Osteoblast (primary cell): ENCODE measurements at regions not wholly inside any gene's neighbourhood (a gene's known extent, or its start where the extent isn't known, plus 50 kb on each side); places are given as distances from the start of the nearest gene placed in this dataset.
A peak's percentile ranks its signal among the peaks of the same experiment; 100 is the strongest.

Source experiments
- DNase-seq: peaks from one replicate; pipeline ENCODE4 v3.0.0; 2011; ENCODE audit warnings: low spot score, mixed read lengths; ENCODE audit not compliant: insufficient read length; ENCODE audit errors: missing footprints
- H2AFZ ChIP-seq: 2 replicates; pipeline ENCODE4 v1.6.0; 2011; ENCODE audit warnings: mild to moderate bottlenecking, low read length
- H3K27ac ChIP-seq: 2 replicates; pipeline ENCODE4 v1.5.1; 2011; ENCODE audit warnings: mild to moderate bottlenecking, low read depth, low read length, moderate library complexity
- H3K27me3 ChIP-seq: 2 replicates; pipeline ENCODE4 v1.6.0; 2012; ENCODE audit warnings: mild to moderate bottlenecking, control low read depth, inconsistent platforms, low read length, moderate library complexity; ENCODE audit not compliant: insufficient read depth
- H3K36me3 ChIP-seq: 2 replicates; pipeline ENCODE4 v1.5.1; 2011; ENCODE audit warnings: mild to moderate bottlenecking, low read length, control low read depth, moderate library complexity; ENCODE audit not compliant: insufficient read depth
- H3K4me1 ChIP-seq: 2 replicates; pipeline ENCODE4 v1.5.1; 2011; ENCODE audit warnings: mild to moderate bottlenecking, low read length, control low read depth, moderate library complexity; ENCODE audit not compliant: insufficient read depth
- H3K4me2 ChIP-seq: 2 replicates; pipeline ENCODE4 v1.6.0; 2011; ENCODE audit warnings: mild to moderate bottlenecking, low read length; ENCODE audit not compliant: insufficient read depth
- H3K4me3 ChIP-seq: fragments of 200-600 bp; sonication (generic); 3 replicates; pipeline ENCODE4 v1.5.1; 2012; ENCODE audit warnings: mild to moderate bottlenecking, low read length, inconsistent platforms; ENCODE audit not compliant: insufficient read depth
- H3K79me2 ChIP-seq: 2 replicates; pipeline ENCODE4 v1.6.0; 2012; ENCODE audit warnings: mild to moderate bottlenecking, low read length, control low read depth, inconsistent platforms; ENCODE audit not compliant: insufficient read depth
- H3K9me3 ChIP-seq: 2 replicates; pipeline ENCODE4 v1.5.1; 2011; ENCODE audit warnings: low read depth, low read length, control low read depth
- H4K20me1 ChIP-seq: 2 replicates; pipeline ENCODE4 v1.6.0; 2012; ENCODE audit warnings: mild to moderate bottlenecking, low read length, control low read depth; ENCODE audit not compliant: insufficient read depth
- CTCF ChIP-seq: IDR thresholded peaks from 2 replicates; pipeline ENCODE4 v1.5.1; 2011; ENCODE audit warnings: mild to moderate bottlenecking, low read depth, low read length, moderate library complexity; ENCODE audit errors: extremely low read depth

- Histone ChIP-seq H3K36me3 (no peaks in the 10 kb centered on the region), H3K27me3 (no peaks in the 10 kb centered on the region), H3K4me1 (no peaks in the 10 kb centered on the region), H3K9me3 (no peaks in the 10 kb centered on the region), H3K79me2 (no peaks in the 10 kb centered on the region), H4K20me1 (no peaks in the 10 kb centered on the region), H3K27ac (no peak overlapping the region), H3K4me3 (no peak overlapping the region), H2AFZ (no peak overlapping the region), H3K4me2 (no peak overlapping the region)
- no peak for TF ChIP-seq CTCF
- peak; percentile 62 for DNase-seq
Measured at GRCh38 chr14:105903971-105904370, 377.6 kb downstream of the TMEM121 start.

DNA sequence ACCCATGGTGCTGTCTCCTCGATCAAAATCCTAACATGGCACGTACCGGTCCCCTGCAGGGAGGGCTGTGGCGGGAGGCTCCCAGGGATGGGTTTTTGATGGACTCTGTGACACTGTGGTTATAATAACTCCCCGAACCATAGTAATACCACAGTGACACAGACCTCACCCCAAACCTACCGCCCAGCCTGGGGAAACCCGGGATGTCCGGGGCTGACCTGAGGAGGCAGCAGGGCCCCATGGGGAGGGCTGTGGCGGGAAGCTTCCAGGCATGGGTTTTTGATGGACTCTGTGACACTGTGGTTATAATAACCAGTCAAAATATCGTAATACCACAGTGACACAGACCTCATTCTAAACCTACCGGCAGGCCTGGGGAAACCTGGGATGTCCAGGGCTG is 378.0 kb downstream of the TMEM121 start:
- Histone ChIP-seq H3K4me2 (no peak overlapping the region), H3K79me2 (no peaks in the 10 kb centered on the region), H3K27me3 (no peaks in the 10 kb centered on the region), H3K36me3 (no peaks in the 10 kb centered on the region), H3K4me3 (no peak overlapping the region), H2AFZ (no peak overlapping the region), H3K9me3 (no peaks in the 10 kb centered on the region), H3K27ac (no peak overlapping the region), H4K20me1 (no peaks in the 10 kb centered on the region), H3K4me1 (no peaks in the 10 kb centered on the region)
- TF ChIP-seq CTCF = no peak
- DNase-seq = peak; percentile 45

DNA sequence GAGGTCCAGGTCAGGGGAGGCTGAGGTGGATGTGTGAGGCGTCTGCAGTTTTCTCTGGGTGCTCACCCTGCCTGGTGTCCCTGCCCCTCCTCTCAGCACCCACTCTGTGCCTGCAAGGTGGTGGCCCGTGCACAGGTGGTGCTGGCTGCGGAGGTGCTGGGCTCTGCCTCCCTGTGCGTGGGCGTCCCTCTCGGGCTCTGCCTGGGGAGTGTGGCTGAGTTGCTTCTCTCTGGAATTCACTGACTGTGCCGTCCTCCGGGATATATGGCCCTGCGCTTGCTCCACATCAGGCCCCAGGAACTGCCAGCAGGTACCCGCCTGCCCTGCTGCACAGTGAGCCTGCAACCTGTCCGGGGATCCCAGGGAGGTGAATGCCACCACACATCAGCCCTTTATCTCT is 379.1 kb downstream of the TMEM121 start:
- Histone ChIP-seq H4K20me1 (no peaks in the 10 kb centered on the region), H3K27me3 (no peaks in the 10 kb centered on the region), H3K9me3 (no peaks in the 10 kb centered on the region), H2AFZ (no peak overlapping the region), H3K4me2 (no peak overlapping the region), H3K4me3 (no peak overlapping the region), H3K79me2 (no peaks in the 10 kb centered on the region), H3K36me3 (no peaks in the 10 kb centered on the region), H3K27ac (no peak overlapping the region), H3K4me1 (no peaks in the 10 kb centered on the region)
- TF ChIP-seq CTCF = no peak
- peak; percentile 62 for DNase-seq

- Histone ChIP-seq H3K27ac (no peak overlapping the region), H4K20me1 (no peaks in the 10 kb centered on the region), H3K4me1 (no peaks in the 10 kb centered on the region), H3K4me3 (no peak overlapping the region), H3K36me3 (no peaks in the 10 kb centered on the region), H3K4me2 (no peak overlapping the region), H3K9me3 (no peaks in the 10 kb centered on the region), H3K79me2 (no peaks in the 10 kb centered on the region), H3K27me3 (no peaks in the 10 kb centered on the region), H2AFZ (no peak overlapping the region)
- DNase-seq = peak; percentile 76
- no peak for TF ChIP-seq CTCF
Measured at GRCh38 chr14:105907276-105907675, 380.9 kb downstream of the TMEM121 start.
